Astrocyte (in vitro differentiated cells and primary cell): ENCODE measurements at regions not wholly inside any gene's neighbourhood (a gene's known extent, or its start where the extent isn't known, plus 50 kb on each side); places are given as distances from the start of the nearest gene placed in this dataset.

Experiments
- DNase-seq: peaks from one replicate; pipeline ENCODE4 v3.0.0-alpha.2; 2010; ENCODE audit warnings: low read depth
- FAIRE-seq: peaks from 2 replicates; lab custom pipeline; 2011; peaks lifted over from hg19 to GRCh38; lab: Jason Lieb, UNC
- H2AFZ ChIP-seq: 2 replicates; pipeline ENCODE4 v1.6.0; 2012; ENCODE audit warnings: low read depth, low read length, inconsistent platforms
- H3K27ac ChIP-seq: 2 replicates; pipeline ENCODE4 v1.5.1; 2011; ENCODE audit warnings: low read depth, low read length, inconsistent platforms
- H3K27me3 ChIP-seq: 2 replicates; pipeline ENCODE4 v1.6.0; 2011; ENCODE audit warnings: low read length, inconsistent platforms; ENCODE audit not compliant: insufficient read depth
- H3K36me3 ChIP-seq: 2 replicates; pipeline ENCODE4 v1.5.1; 2011; ENCODE audit warnings: low read length, inconsistent platforms; ENCODE audit not compliant: insufficient read depth
- H3K4me1 ChIP-seq: 2 replicates; pipeline ENCODE4 v1.5.1; 2011; ENCODE audit warnings: low read length, inconsistent platforms; ENCODE audit not compliant: insufficient read depth
- H3K4me2 ChIP-seq: 2 replicates; pipeline ENCODE4 v1.6.0; 2012; ENCODE audit warnings: low read length, inconsistent platforms
- H3K4me3 ChIP-seq: 2 replicates; pipeline ENCODE4 v1.5.1; 2011; ENCODE audit warnings: low read depth, mild to moderate bottlenecking, low read length, inconsistent platforms; ENCODE audit not compliant: insufficient read depth
- H3K79me2 ChIP-seq: 2 replicates; pipeline ENCODE4 v1.6.0; 2012; ENCODE audit warnings: mild to moderate bottlenecking, low read length, inconsistent platforms; ENCODE audit not compliant: insufficient read depth
- H3K9ac ChIP-seq: 2 replicates; pipeline ENCODE4 v1.6.0; 2012; ENCODE audit warnings: mild to moderate bottlenecking, low read length, inconsistent platforms
- H3K9me3 ChIP-seq: 2 replicates; pipeline ENCODE4 v1.5.1; 2012; ENCODE audit warnings: low read depth, mild to moderate bottlenecking, low read length, inconsistent platforms; ENCODE audit not compliant: insufficient read depth
- H4K20me1 ChIP-seq: 2 replicates; pipeline ENCODE4 v1.6.0; 2012; ENCODE audit warnings: low read length, inconsistent platforms; ENCODE audit not compliant: insufficient read depth
- H3K27ac Mint-ChIP-seq: one replicate; pipeline ENCODE4 v1.8.0; 2021; ENCODE audit warnings: mild to moderate bottlenecking, mixed read lengths; ENCODE audit not compliant: unreplicated experiment
- H3K27me3 Mint-ChIP-seq: one replicate; pipeline ENCODE4 v1.8.0; 2021; ENCODE audit warnings: low read depth, mixed read lengths; ENCODE audit not compliant: unreplicated experiment
- H3K36me3 Mint-ChIP-seq: one replicate; pipeline ENCODE4 v1.8.0; 2021; ENCODE audit warnings: low read depth, mixed read lengths; ENCODE audit not compliant: unreplicated experiment
- H3K4me1 Mint-ChIP-seq: one replicate; pipeline ENCODE4 v1.8.0; 2021; ENCODE audit warnings: low read depth, mixed read lengths; ENCODE audit not compliant: unreplicated experiment
- H3K4me3 Mint-ChIP-seq: one replicate; pipeline ENCODE4 v1.8.0; 2021; ENCODE audit warnings: mild to moderate bottlenecking, moderate library complexity, mixed read lengths; ENCODE audit not compliant: unreplicated experiment
- H3K9me3 Mint-ChIP-seq: one replicate; pipeline ENCODE4 v1.8.0; 2021; ENCODE audit warnings: mild to moderate bottlenecking, mixed read lengths; ENCODE audit not compliant: unreplicated experiment
- CTCF ChIP-seq: IDR thresholded peaks from 2 replicates; pipeline ENCODE4 v1.5.1; 2011; ENCODE audit warnings: low read depth, mild to moderate bottlenecking, inconsistent platforms, low read length, moderate library complexity; ENCODE audit not compliant: insufficient read depth
- EZH2 ChIP-seq: IDR thresholded peaks from 2 replicates; pipeline ENCODE4 v1.6.1; 2012; ENCODE audit warnings: mild to moderate bottlenecking, low read length, inconsistent platforms; ENCODE audit not compliant: insufficient read depth

GRCh38 chr20:52837378-52837777 is 134.8 kb upstream of the TSHZ2 start:
- peaks cover 24% of the 10 kb centered on the region for H3K27me3 Mint-ChIP-seq
- no peaks in the 10 kb centered on the region for H3K36me3 ChIP-seq
- H3K9ac ChIP-seq = no peak overlapping the region
- H4K20me1 ChIP-seq = no peaks in the 10 kb centered on the region
- TF ChIP-seq EZH2 = no peak
- TF ChIP-seq CTCF = no peak
- no peaks in the 10 kb centered on the region for H3K9me3 ChIP-seq
- H3K79me2 ChIP-seq = no peaks in the 10 kb centered on the region
- no peaks in the 10 kb centered on the region for H3K4me1 ChIP-seq
- H3K4me1 Mint-ChIP-seq = no peaks in the 10 kb centered on the region
- no peak overlapping the region for H3K4me3 Mint-ChIP-seq
- H3K27ac ChIP-seq = no peak overlapping the region
- no peak overlapping the region for H3K4me2 ChIP-seq
- peaks cover 2% of the 10 kb centered on the region for H3K9me3 Mint-ChIP-seq
- H3K27me3 ChIP-seq = no peaks in the 10 kb centered on the region
- H3K4me3 ChIP-seq = no peak overlapping the region
- no peak overlapping the region for H2AFZ ChIP-seq
- no peak overlapping the region for H3K27ac Mint-ChIP-seq
- no peaks in the 10 kb centered on the region for H3K36me3 Mint-ChIP-seq
- DNase-seq (no peak), FAIRE-seq (no peak)

DNA sequence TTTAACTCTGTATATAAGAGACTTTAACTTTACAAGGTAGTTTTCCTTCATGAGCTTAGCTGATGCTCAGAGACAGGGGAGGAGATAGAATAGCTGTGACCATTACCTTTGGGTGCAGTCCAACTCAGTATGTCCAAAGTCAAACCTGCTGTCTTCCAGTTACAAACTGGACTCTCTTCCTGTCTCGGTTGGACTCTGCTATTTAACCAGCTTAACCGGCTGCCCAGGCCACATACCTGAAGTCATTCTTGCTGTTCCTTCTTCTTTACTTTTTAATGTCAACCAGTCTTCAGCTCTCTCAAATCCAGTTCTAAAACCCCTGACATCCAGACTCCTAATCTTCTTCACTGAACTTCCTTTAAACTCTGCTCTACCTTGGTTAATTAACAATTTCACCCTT is 138.3 kb upstream of the TSHZ2 start:
- no peak for DNase-seq
- H4K20me1 ChIP-seq = no peaks in the 10 kb centered on the region
- Mint-ChIP-seq H3K4me3 (no peak overlapping the region), H3K4me1 (no peaks in the 10 kb centered on the region), H3K27ac (no peak overlapping the region), H3K27me3 (peaks cover 9% of the 10 kb centered on the region), H3K9me3 (peaks cover 2% of the 10 kb centered on the region), H3K36me3 (no peaks in the 10 kb centered on the region)
- no peaks in the 10 kb centered on the region for H3K27me3 ChIP-seq
- no peak for FAIRE-seq
- no peak overlapping the region for H3K4me2 ChIP-seq
- no peak overlapping the region for H3K27ac ChIP-seq
- H2AFZ ChIP-seq = no peak overlapping the region
- no peak overlapping the region for H3K4me3 ChIP-seq
- no peaks in the 10 kb centered on the region for H3K4me1 ChIP-seq
- H3K36me3 ChIP-seq = no peaks in the 10 kb centered on the region
- TF ChIP-seq EZH2 = no peak
- TF ChIP-seq CTCF = no peak
- no peaks in the 10 kb centered on the region for H3K79me2 ChIP-seq
- no peaks in the 10 kb centered on the region for H3K9me3 ChIP-seq
- no peak overlapping the region for H3K9ac ChIP-seq

DNA sequence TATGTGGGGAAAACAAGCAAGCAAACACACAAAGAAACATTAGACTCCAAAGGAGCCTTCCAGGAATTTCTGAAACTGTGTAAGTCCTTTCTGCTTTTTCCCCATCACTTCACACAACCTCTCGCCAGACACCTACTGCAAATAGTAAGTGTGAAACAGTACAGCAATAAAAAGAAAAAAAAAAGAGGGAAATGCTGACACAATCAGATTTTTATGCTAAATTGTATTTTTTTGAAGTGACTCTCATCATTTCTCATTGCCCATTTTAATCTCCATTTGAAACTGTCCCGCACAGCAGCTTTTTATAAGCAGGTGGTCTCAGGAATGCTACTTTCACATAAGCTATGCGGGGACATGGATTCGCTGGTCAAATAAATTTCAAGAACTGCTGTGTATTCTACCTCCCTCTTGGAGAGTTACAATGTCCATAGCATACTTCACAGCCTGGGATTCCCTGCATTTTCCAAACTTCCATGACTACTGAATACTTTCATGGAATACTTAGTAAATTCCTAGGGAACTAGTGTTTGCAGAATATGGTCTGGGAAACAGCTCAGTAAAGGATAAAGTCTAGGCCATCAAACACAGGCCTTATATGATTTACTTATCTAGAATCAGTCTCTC is 139.9 kb upstream of the TSHZ2 start:
- no peaks in the 10 kb centered on the region for H3K27me3 ChIP-seq
- Mint-ChIP-seq H3K4me1 (no peaks in the 10 kb centered on the region), H3K4me3 (no peak overlapping the region), H3K9me3 (peaks cover 2% of the 10 kb centered on the region), H3K36me3 (no peaks in the 10 kb centered on the region), H3K27ac (no peak overlapping the region), H3K27me3 (peaks cover 5% of the 10 kb centered on the region)
- no peaks in the 10 kb centered on the region for H3K36me3 ChIP-seq
- H3K27ac ChIP-seq = no peak overlapping the region
- FAIRE-seq (no peak), DNase-seq (no peak)
- no peaks in the 10 kb centered on the region for H4K20me1 ChIP-seq
- no peak overlapping the region for H3K9ac ChIP-seq
- H3K79me2 ChIP-seq = no peaks in the 10 kb centered on the region
- H3K4me1 ChIP-seq = no peaks in the 10 kb centered on the region
- TF ChIP-seq EZH2 = no peak
- TF ChIP-seq CTCF = no peak
- no peak overlapping the region for H2AFZ ChIP-seq
- no peak overlapping the region for H3K4me2 ChIP-seq
- H3K9me3 ChIP-seq = no peaks in the 10 kb centered on the region
- H3K4me3 ChIP-seq = no peak overlapping the region
